Nephron (organoid): ENCODE measurements at regions not wholly inside any gene's neighbourhood (a gene's known extent, or its start where the extent isn't known, plus 50 kb on each side); places are given as distances from the start of the nearest gene placed in this dataset.

Source experiments
- H3K27ac Mint-ChIP-seq, 3 experiments: 2 replicates each; pipeline ENCODE4 v1.8.0; 2020; ENCODE audit warnings: mixed read lengths in 3 of 3, mild to moderate bottlenecking in 2 of 3, moderate library complexity in 1 of 3
- H3K27me3 Mint-ChIP-seq: 2 replicates; pipeline ENCODE4 v1.8.0; 2021; ENCODE audit warnings: low read depth, mild to moderate bottlenecking, moderate library complexity, mixed read lengths
- H3K36me3 Mint-ChIP-seq: 2 replicates; pipeline ENCODE4 v1.8.0; 2020; ENCODE audit warnings: low read depth, mixed read lengths
- H3K4me1 Mint-ChIP-seq: 2 replicates; pipeline ENCODE4 v1.8.0; 2020; ENCODE audit warnings: mixed read lengths
- H3K4me3 Mint-ChIP-seq, 3 experiments: 2 replicates each; pipeline ENCODE4 v1.8.0; 2020; ENCODE audit warnings: mild to moderate bottlenecking in 3 of 3, mixed read lengths in 3 of 3, moderate library complexity in 2 of 3
- H3K9me3 Mint-ChIP-seq: 2 replicates; pipeline ENCODE4 v1.8.0; 2020; ENCODE audit warnings: mixed read lengths
- TF ChIP-seq, protein P1 (sequence below), 3 experiments: fragments of 200-600 bp; sonication (generic); IDR thresholded peaks; one replicate each; pipeline ENCODE4 v1.5.0; 2021; ENCODE audit warnings: antibody characterized with exemption in 3 of 3; ENCODE audit not compliant: unreplicated experiment in 3 of 3

- no peak overlapping the region for H3K4me3 Mint-ChIP-seq
- H3K9me3 Mint-ChIP-seq, result no peaks in the 10 kb centered on the region
- H3K4me1 Mint-ChIP-seq, result peaks cover 29% of the 10 kb centered on the region
- no peaks in the 10 kb centered on the region for H3K27me3 Mint-ChIP-seq
- TF ChIP-seq, protein P1, sequence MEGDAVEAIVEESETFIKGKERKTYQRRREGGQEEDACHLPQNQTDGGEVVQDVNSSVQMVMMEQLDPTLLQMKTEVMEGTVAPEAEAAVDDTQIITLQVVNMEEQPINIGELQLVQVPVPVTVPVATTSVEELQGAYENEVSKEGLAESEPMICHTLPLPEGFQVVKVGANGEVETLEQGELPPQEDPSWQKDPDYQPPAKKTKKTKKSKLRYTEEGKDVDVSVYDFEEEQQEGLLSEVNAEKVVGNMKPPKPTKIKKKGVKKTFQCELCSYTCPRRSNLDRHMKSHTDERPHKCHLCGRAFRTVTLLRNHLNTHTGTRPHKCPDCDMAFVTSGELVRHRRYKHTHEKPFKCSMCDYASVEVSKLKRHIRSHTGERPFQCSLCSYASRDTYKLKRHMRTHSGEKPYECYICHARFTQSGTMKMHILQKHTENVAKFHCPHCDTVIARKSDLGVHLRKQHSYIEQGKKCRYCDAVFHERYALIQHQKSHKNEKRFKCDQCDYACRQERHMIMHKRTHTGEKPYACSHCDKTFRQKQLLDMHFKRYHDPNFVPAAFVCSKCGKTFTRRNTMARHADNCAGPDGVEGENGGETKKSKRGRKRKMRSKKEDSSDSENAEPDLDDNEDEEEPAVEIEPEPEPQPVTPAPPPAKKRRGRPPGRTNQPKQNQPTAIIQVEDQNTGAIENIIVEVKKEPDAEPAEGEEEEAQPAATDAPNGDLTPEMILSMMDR (IDR thresholded peaks at IDR 0.05; ENCODE audit: unreplicated experiment in 3 of 3), result no peak
- no peak overlapping the region for H3K27ac Mint-ChIP-seq
- H3K36me3 Mint-ChIP-seq, result no peaks in the 10 kb centered on the region
Measured at GRCh38 chr5:89281211-89281610, 398.2 kb upstream of the MEF2C start.

DNA sequence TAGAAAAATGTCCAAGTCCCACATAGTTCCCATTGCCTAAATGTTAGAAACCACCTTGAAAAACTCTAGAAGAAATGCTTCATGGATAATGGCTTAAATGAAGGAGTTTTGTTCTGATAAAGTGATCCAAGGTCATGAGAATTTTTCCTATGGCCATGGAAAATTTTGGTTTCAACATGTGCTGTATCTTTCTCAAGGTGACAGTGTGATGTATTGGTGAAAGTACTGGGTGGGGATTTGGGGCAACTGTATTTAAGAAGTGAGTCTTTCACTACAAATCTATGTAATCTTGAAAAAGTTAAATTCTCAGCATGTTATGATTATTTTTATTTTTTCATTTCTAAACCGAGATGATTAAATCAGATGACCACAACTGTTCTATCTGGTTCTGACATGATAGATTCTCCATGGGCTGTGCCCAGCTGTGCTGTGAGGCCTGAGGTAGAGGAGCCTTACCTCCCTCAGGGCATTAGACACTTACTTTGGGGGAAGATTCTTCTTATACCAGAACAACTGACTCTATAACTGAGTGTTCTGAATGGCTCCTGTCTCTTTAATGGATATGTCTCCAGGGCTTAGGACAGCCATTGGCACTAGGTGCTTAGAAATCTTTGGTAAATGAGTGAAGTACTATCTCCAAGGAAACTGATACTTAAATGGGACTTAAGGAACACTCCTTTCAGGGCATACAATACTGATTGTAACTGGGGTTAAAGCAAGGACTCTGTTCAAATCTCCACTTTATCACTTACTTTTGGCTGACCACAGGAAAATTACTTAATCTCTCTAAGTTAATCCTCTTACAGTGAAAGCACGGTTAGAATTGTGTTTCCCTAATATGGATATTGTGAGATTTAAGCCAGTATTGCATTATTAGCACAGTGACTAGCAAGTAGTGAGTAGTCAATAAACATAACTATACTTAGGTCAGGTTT is 397.4 kb upstream of the MEF2C start:
- TF ChIP-seq, protein P1 (IDR thresholded peaks at IDR 0.05; ENCODE audit: unreplicated experiment in 3 of 3), result no peak
- H3K36me3 Mint-ChIP-seq, result no peaks in the 10 kb centered on the region
- no peak overlapping the region for H3K27ac Mint-ChIP-seq
- no peaks in the 10 kb centered on the region for H3K9me3 Mint-ChIP-seq
- no peak overlapping the region for H3K4me3 Mint-ChIP-seq
- H3K4me1 Mint-ChIP-seq, result peaks cover 29% of the 10 kb centered on the region
- no peaks in the 10 kb centered on the region for H3K27me3 Mint-ChIP-seq

DNA sequence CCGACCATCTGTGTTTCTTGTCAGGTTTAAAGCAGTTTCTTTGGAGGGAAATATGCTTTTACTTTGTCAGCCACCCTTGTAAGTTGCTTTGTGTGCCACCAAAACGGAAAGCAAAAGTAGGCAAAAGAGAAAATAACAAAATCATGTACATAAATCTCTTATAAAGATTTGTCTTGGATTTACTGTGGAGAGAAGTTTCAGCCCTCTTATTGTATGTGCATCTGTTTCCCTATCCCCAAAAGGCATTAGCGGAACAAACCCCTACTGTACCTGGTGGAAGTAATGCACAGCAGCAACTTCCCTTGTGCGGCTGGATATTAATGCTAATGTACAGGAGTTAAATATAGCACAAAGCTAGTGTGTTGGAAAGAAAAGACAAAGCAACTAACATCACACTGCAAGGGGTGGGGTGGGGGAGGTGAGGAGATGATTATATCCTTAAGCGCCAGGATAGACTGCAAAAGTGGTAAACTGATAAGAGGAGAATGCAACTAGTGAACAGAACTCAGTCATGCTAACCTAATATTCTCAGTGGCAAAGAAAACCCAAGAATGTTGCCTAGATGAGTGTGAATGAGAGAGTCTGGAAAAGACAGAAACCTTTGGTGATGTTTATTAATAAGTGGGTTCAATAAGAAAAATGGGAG is 396.5 kb upstream of the MEF2C start:
- H3K27me3 Mint-ChIP-seq, result no peaks in the 10 kb centered on the region
- H3K9me3 Mint-ChIP-seq, result no peaks in the 10 kb centered on the region
- no peak overlapping the region for H3K27ac Mint-ChIP-seq
- H3K4me3 Mint-ChIP-seq, result no peak overlapping the region
- TF ChIP-seq, protein P1 (IDR thresholded peaks at IDR 0.05; ENCODE audit: unreplicated experiment in 3 of 3), result no peak
- no peaks in the 10 kb centered on the region for H3K36me3 Mint-ChIP-seq
- peaks cover 34% of the 10 kb centered on the region for H3K4me1 Mint-ChIP-seq

DNA sequence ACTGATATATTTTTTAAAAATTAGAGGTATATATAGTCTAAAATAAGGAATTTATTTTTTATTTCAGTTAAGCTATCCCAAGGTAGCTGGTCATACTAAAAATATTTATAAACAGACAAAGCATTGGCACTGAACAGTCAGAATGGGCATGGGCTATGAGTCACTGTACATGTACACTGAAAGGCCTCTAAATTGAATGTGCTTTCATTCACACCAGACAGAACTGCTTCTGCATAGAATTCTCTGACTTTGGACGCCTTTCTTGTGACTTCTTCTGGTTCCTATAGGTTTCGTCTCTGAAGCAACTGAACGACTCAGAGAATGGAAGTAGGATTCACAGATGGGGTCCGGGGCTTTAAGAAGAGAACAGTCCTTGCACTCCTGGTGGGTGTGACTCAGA is 394.8 kb upstream of the MEF2C start:
- Mint-ChIP-seq H3K9me3 (no peaks in the 10 kb centered on the region), H3K4me1 (peaks cover 49% of the 10 kb centered on the region), H3K4me3 (no peak overlapping the region), H3K27me3 (no peaks in the 10 kb centered on the region), H3K27ac (no peak overlapping the region), H3K36me3 (no peaks in the 10 kb centered on the region)
- TF ChIP-seq, protein P1 (IDR thresholded peaks at IDR 0.05; ENCODE audit: unreplicated experiment in 3 of 3), result no peak

GRCh38 chr5:89276566-89277305 is 393.8 kb upstream of the MEF2C start:
- H3K4me3 Mint-ChIP-seq, result no peak overlapping the region
- no peak overlapping the region for H3K27ac Mint-ChIP-seq
- peaks cover 48% of the 10 kb centered on the region for H3K4me1 Mint-ChIP-seq
- peaks cover 2% of the 10 kb centered on the region for H3K9me3 Mint-ChIP-seq
- no peaks in the 10 kb centered on the region for H3K27me3 Mint-ChIP-seq
- TF ChIP-seq, protein P1 (IDR thresholded peaks at IDR 0.05; ENCODE audit: unreplicated experiment in 3 of 3), result no peak
- H3K36me3 Mint-ChIP-seq, result no peaks in the 10 kb centered on the region
